HepG2 (cell line): ENCODE measurements at regions not wholly inside any gene's neighbourhood (a gene's known extent, or its start where the extent isn't known, plus 50 kb on each side); places are given as distances from the start of the nearest gene placed in this dataset.

ENCODE experiments used
- BRCA1 ChIP-seq: sonication (generic); formaldehyde crosslinking; IDR thresholded peaks from 2 replicates; pipeline ENCODE4 v1.4.0; 2020; ENCODE audit warnings: missing genetic modification reagents
- FOSL2 ChIP-seq: sonication (generic); formaldehyde crosslinking; IDR thresholded peaks from 2 replicates; pipeline ENCODE4 v1.4.0; 2020; ENCODE audit warnings: missing genetic modification reagents
- HOXA7 ChIP-seq: sonication (generic); formaldehyde crosslinking; IDR thresholded peaks from 2 replicates; pipeline ENCODE4 v1.8.1; 2022; ENCODE audit warnings: mild to moderate bottlenecking, missing genetic modification reagents, moderate library complexity
- ISX ChIP-seq: sonication (generic); formaldehyde crosslinking; conservative IDR thresholded peaks from 2 replicates; pipeline ENCODE4 v1.5.0; 2020; ENCODE audit warnings: missing genetic modification reagents
- NFYB ChIP-seq: sonication (generic); formaldehyde crosslinking; IDR thresholded peaks from 2 replicates; pipeline ENCODE4 v1.4.0; 2020; ENCODE audit warnings: missing genetic modification reagents
- PATZ1 ChIP-seq: sonication (generic); formaldehyde crosslinking; IDR thresholded peaks from 2 replicates; pipeline ENCODE4 v1.4.0; 2020; ENCODE audit warnings: missing genetic modification reagents
- SMYD3 ChIP-seq: sonication (generic); formaldehyde crosslinking; IDR thresholded peaks from 2 replicates; pipeline ENCODE4 v1.8.1; 2023; ENCODE audit warnings: mild to moderate bottlenecking, missing genetic modification reagents
- TAF1 ChIP-seq: sonication (generic); formaldehyde crosslinking; IDR thresholded peaks from 2 replicates; pipeline ENCODE4 v1.4.0; 2020; ENCODE audit warnings: missing genetic modification reagents
- TEAD3 ChIP-seq: optimal IDR thresholded peaks from 2 replicates; pipeline ENCODE3; 2016; ENCODE audit warnings: borderline replicate concordance
- TFAP4 ChIP-seq: sonication (generic); IDR thresholded peaks from 2 replicates; pipeline ENCODE4 v1.6.1; 2016; ENCODE audit warnings: low read depth, borderline replicate concordance
- TRAFD1 ChIP-seq: sonication (generic); formaldehyde crosslinking; IDR thresholded peaks from 2 replicates; pipeline ENCODE4 v1.5.1; 2020; ENCODE audit warnings: missing genetic modification reagents, mild to moderate bottlenecking, borderline replicate concordance
- U2AF1 ChIP-seq: fragments of 200-400 bp; formaldehyde crosslinking; optimal IDR thresholded peaks from 2 replicates; pipeline ENCODE3; 2017; ENCODE audit warnings: mild to moderate bottlenecking, low read depth, low read length
- ZIK1 ChIP-seq: sonication (generic); formaldehyde crosslinking; IDR thresholded peaks from 2 replicates; pipeline ENCODE4 v1.5.0; 2020; ENCODE audit warnings: mild to moderate bottlenecking, low read depth, missing genetic modification reagents, borderline replicate concordance
- ZNF275 ChIP-seq: sonication (generic); formaldehyde crosslinking; IDR thresholded peaks from 2 replicates; pipeline ENCODE4 v1.8.0; 2022; ENCODE audit warnings: missing genetic modification reagents, mild to moderate bottlenecking, inconsistent platforms, borderline replicate concordance
- ZNF292 ChIP-seq: sonication (generic); formaldehyde crosslinking; IDR thresholded peaks from 2 replicates; pipeline ENCODE4 v1.8.1; 2022; ENCODE audit warnings: mild to moderate bottlenecking, low read depth, missing genetic modification reagents, borderline replicate concordance
- ZNF337 ChIP-seq: sonication (generic); formaldehyde crosslinking; IDR thresholded peaks from 2 replicates; pipeline ENCODE4 v1.5.1; 2020; ENCODE audit warnings: missing genetic modification reagents, low read depth, mild to moderate bottlenecking, borderline replicate concordance
- TF ChIP-seq, protein P1 (sequence below): IDR thresholded peaks from 2 replicates; pipeline ENCODE4 v1.6.1; 2016; ENCODE audit warnings: missing compliant biosample characterization, missing genetic modification reagents, borderline replicate concordance
- TF ChIP-seq, protein P2 (sequence below): IDR thresholded peaks from 2 replicates; pipeline ENCODE4 v1.6.1; 2012; ENCODE audit warnings: low read length, improper control_type of control experiment

DNA sequence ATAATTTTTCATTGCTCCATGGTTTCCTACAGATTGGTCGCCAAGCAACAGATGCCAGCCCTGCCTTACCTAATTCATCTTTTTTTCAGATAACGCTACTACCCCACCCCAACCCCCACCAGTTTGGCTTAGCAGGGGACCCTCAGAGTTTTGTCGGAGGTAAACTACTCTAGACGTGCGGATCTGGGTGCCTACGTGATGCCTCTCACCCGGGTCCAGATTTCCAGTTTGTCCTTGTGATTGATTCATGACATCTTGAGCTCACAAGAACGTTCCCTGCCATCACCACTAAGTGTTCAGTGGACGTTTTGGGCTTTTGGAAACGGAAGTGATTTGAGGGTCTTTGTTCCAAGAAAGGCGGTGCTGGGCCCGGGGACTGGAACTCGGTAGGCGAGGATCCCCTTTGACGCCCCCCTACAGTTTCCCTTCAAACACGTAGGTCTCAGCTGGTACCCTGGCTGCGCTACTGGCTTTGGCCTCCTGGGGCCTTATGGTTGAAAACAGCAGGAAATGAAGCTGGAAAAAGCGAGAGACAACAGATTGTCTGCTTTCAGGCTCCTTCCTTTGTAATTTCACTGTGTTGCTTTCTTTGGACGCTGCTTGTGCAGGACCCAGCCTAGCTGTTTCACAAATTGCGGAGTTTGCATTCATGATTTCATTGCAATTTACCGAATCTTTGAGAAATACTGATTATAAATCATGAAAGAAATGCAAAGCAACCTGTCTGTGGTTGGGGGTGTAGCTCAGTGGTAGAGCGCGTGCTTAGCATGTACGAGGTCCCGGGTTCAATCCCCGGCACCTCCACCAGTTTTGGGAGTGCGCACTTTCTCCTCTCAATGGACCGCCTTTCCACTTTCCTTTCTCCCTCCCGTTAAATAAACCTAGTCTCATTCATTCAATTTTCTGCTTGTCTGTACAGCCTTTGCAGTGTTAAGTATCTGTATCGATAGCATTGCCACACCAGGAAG is 81.0 kb downstream of the GPX5 start (continued):
- TF ChIP-seq TFAP4 (peak; percentile 86), NFYB (CRISPR knock-in tag) (peak; percentile 15; the same call in 1 of the 2 replicates), FOSL2 (CRISPR knock-in tag) (0 out of 2 replicates have a peak, but pooled peaks have one; percentile 12), ZNF337 (CRISPR knock-in tag) (no peak), PATZ1 (CRISPR knock-in tag) (no peak), ISX (CRISPR knock-in tag) (no peak), TRAFD1 (CRISPR knock-in tag) (no peak), HOXA7 (CRISPR knock-in tag) (no peak), SMYD3 (CRISPR knock-in tag) (no peak), TAF1 (CRISPR knock-in tag) (no peak), BRCA1 (CRISPR knock-in tag) (no peak; the same call in 1 of the 2 replicates), U2AF1 (peak; percentile 39), ZNF292 (CRISPR knock-in tag) (peak; percentile 51; the same call in 1 of the 2 replicates), ZIK1 (CRISPR knock-in tag) (no peak), TEAD3 (CRISPR knock-in tag) (no peak), ZNF275 (no peak)
- TF ChIP-seq, protein P1, sequence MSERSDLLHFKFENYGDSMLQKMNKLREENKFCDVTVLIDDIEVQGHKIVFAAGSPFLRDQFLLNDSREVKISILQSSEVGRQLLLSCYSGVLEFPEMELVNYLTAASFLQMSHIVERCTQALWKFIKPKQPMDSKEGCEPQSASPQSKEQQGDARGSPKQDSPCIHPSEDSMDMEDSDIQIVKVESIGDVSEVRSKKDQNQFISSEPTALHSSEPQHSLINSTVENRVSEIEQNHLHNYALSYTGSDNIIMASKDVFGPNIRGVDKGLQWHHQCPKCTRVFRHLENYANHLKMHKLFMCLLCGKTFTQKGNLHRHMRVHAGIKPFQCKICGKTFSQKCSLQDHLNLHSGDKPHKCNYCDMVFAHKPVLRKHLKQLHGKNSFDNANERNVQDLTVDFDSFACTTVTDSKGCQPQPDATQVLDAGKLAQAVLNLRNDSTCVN (CRISPR knock-in tag): no peak
- TF ChIP-seq, protein P2, sequence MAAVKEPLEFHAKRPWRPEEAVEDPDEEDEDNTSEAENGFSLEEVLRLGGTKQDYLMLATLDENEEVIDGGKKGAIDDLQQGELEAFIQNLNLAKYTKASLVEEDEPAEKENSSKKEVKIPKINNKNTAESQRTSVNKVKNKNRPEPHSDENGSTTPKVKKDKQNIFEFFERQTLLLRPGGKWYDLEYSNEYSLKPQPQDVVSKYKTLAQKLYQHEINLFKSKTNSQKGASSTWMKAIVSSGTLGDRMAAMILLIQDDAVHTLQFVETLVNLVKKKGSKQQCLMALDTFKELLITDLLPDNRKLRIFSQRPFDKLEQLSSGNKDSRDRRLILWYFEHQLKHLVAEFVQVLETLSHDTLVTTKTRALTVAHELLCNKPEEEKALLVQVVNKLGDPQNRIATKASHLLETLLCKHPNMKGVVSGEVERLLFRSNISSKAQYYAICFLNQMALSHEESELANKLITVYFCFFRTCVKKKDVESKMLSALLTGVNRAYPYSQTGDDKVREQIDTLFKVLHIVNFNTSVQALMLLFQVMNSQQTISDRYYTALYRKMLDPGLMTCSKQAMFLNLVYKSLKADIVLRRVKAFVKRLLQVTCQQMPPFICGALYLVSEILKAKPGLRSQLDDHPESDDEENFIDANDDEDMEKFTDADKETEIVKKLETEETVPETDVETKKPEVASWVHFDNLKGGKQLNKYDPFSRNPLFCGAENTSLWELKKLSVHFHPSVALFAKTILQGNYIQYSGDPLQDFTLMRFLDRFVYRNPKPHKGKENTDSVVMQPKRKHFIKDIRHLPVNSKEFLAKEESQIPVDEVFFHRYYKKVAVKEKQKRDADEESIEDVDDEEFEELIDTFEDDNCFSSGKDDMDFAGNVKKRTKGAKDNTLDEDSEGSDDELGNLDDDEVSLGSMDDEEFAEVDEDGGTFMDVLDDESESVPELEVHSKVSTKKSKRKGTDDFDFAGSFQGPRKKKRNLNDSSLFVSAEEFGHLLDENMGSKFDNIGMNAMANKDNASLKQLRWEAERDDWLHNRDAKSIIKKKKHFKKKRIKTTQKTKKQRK: no peak
